IMR-90 (cell line): ENCODE measurements at regions not wholly inside any gene's neighbourhood (a gene's known extent, or its start where the extent isn't known, plus 50 kb on each side); places are given as distances from the start of the nearest gene placed in this dataset.

Experiments
- ATAC-seq: fragments of 200-7000 bp; cut with Tn5 transposase; 2 replicates; pipeline ENCODE4 v1.9.1; 2020; ENCODE audit warnings: low read depth, mild to moderate bottlenecking, moderate library complexity
- BruUV-seq: library from RNA; stranded (reverse); fragments of 400-500 nt; replicated peaks from 2 replicates; lab custom pipeline; 2021; lab: Mats Ljungman, UMichigan
- CTCF ChIA-PET: fragments of 300-600 bp; formaldehyde crosslinking; extraction: SDS; loops from one replicate; lab custom pipeline; 2021; ENCODE audit warnings: antibody characterized with exemption; lab: Yijun Ruan, JAX
- POLR2A ChIA-PET: fragments of 300-600 bp; sonication (Branson Sonifier 250); formaldehyde crosslinking; loops from one replicate; lab custom pipeline; 2022; ENCODE audit warnings: antibody characterized with exemption; ENCODE audit not compliant: unreplicated experiment; lab: Charles Lee
- DNase-seq: peaks from one replicate; pipeline ENCODE4 v3.0.0; 2013
- H2AFZ ChIP-seq: replicated peaks from 2 replicates; pipeline ENCODE3; 2013; ENCODE audit warnings: low read length, mild to moderate bottlenecking; ENCODE audit not compliant: poor library complexity
- H2AK5ac ChIP-seq: 2 replicates; pipeline ENCODE4 v1.6.1; 2013; ENCODE audit warnings: low read depth, low read length, inconsistent platforms
- H2AK9ac ChIP-seq: replicated peaks from 2 replicates; pipeline ENCODE3; 2013; ENCODE audit warnings: mild to moderate bottlenecking, low read depth, low read length, moderate library complexity; ENCODE audit not compliant: poor library complexity
- H2BK120ac ChIP-seq: 2 replicates; pipeline ENCODE4 v1.6.1; 2013; ENCODE audit warnings: low read depth, low read length, inconsistent platforms
- H2BK15ac ChIP-seq: 3 replicates; pipeline ENCODE4 v1.6.1; 2013; ENCODE audit warnings: low read depth, low read length, inconsistent platforms
- H2BK20ac ChIP-seq: 2 replicates; pipeline ENCODE4 v1.6.1; 2013; ENCODE audit warnings: low read depth, mild to moderate bottlenecking, inconsistent platforms, low read length, moderate library complexity
- H2BK5ac ChIP-seq: 2 replicates; pipeline ENCODE4 v1.6.1; 2013; ENCODE audit warnings: mild to moderate bottlenecking, low read depth, low read length, inconsistent platforms; ENCODE audit not compliant: poor library complexity, severe bottlenecking
- H3K14ac ChIP-seq: replicated peaks from 2 replicates; pipeline ENCODE4 v1.6.1; 2013; ENCODE audit warnings: low read depth, low read length, inconsistent platforms
- H3K18ac ChIP-seq: 2 replicates; pipeline ENCODE4 v1.6.1; 2013; ENCODE audit warnings: low read depth, low read length, control low read depth
- H3K23ac ChIP-seq: 2 replicates; pipeline ENCODE4 v1.6.1; 2013; ENCODE audit warnings: low read depth, low read length, inconsistent platforms
- H3K27ac ChIP-seq: 2 replicates; pipeline ENCODE4 v1.5.1; 2013; ENCODE audit warnings: mild to moderate bottlenecking, control low read depth, low read length; ENCODE audit not compliant: insufficient read depth
- H3K27me3 ChIP-seq: 2 replicates; pipeline ENCODE4 v1.6.1; 2013; ENCODE audit warnings: low read length; ENCODE audit not compliant: control insufficient read depth, insufficient read depth
- H3K36me3 ChIP-seq: 2 replicates; pipeline ENCODE4 v1.6.1; 2013; ENCODE audit warnings: low read length, mixed read lengths; ENCODE audit not compliant: control insufficient read depth, insufficient read depth
- H3K4ac ChIP-seq: 2 replicates; pipeline ENCODE4 v1.6.1; 2013; ENCODE audit warnings: low read depth, low read length, inconsistent platforms
- H3K4me1 ChIP-seq: 2 replicates; pipeline ENCODE4 v1.6.1; 2013; ENCODE audit warnings: low read length, mixed read lengths; ENCODE audit not compliant: control insufficient read depth, insufficient read depth
- H3K4me2 ChIP-seq: 2 replicates; pipeline ENCODE4 v1.6.1; 2013; ENCODE audit warnings: low read depth, mild to moderate bottlenecking, control low read depth, low read length, moderate library complexity
- H3K4me3 ChIP-seq: 2 replicates; pipeline ENCODE4 v1.5.1; 2013; ENCODE audit warnings: low read depth, mild to moderate bottlenecking, control low read depth, low read length, moderate library complexity; ENCODE audit not compliant: insufficient read depth
- H3K56ac ChIP-seq: 2 replicates; pipeline ENCODE4 v1.6.1; 2013; ENCODE audit warnings: low read length, inconsistent platforms; ENCODE audit not compliant: insufficient read depth; ENCODE audit errors: extremely low read depth
- H3K79me1 ChIP-seq, 2 experiments: 2 replicates each; pipeline ENCODE4 v1.6.1; 2013; ENCODE audit warnings: low read length in 2 of 2, inconsistent platforms in 1 of 2, low read depth in 1 of 2
- H3K9ac ChIP-seq: 2 replicates; pipeline ENCODE4 v1.6.1; 2013; ENCODE audit warnings: low read depth, low read length, control low read depth
- H3K9me1 ChIP-seq: 2 replicates; pipeline ENCODE4 v1.6.1; 2013; ENCODE audit warnings: low read length, inconsistent platforms; ENCODE audit not compliant: insufficient read depth
- H3K9me3 ChIP-seq: 2 replicates; pipeline ENCODE4 v1.6.1; 2013; ENCODE audit warnings: low read length; ENCODE audit not compliant: control insufficient read depth, insufficient read depth
- H4K20me1 ChIP-seq: 2 replicates; pipeline ENCODE4 v1.6.1; 2013; ENCODE audit warnings: low read length, inconsistent platforms; ENCODE audit not compliant: insufficient read depth
- H4K5ac ChIP-seq: 2 replicates; pipeline ENCODE4 v1.6.1; 2013; ENCODE audit warnings: mild to moderate bottlenecking, low read depth, low read length, control low read depth
- H4K8ac ChIP-seq, 2 experiments: 2 replicates each; pipeline ENCODE4 v1.6.1; 2013; ENCODE audit warnings: low read depth in 2 of 2, low read length in 2 of 2, control low read depth in 1 of 2, inconsistent platforms in 1 of 2
- H4K91ac ChIP-seq: 2 replicates; pipeline ENCODE4 v1.6.1; 2013; ENCODE audit warnings: low read depth, low read length, inconsistent platforms; ENCODE audit not compliant: insufficient read depth
- BHLHE40 ChIP-seq: fragments of 150-350 bp; IDR thresholded peaks from 2 replicates; pipeline ENCODE4 v1.6.1; 2016; ENCODE audit warnings: mild to moderate bottlenecking, low read depth, low read length
- CEBPB ChIP-seq: IDR thresholded peaks from 2 replicates; pipeline ENCODE4 v1.6.1; 2012; ENCODE audit warnings: low read depth, low read length, improper control_type of control experiment
- CHD1 ChIP-seq: IDR thresholded peaks from 2 replicates; pipeline ENCODE4 v1.6.1; 2012; ENCODE audit warnings: low read depth, low read length, improper control_type of control experiment
- CTCF ChIP-seq: conservative IDR thresholded peaks from 2 replicates; pipeline ENCODE4 v1.5.1; 2012; ENCODE audit warnings: mild to moderate bottlenecking, low read depth, low read length, improper control_type of control experiment
- ELK1 ChIP-seq: fragments of 150-350 bp; IDR thresholded peaks from 2 replicates; pipeline ENCODE4 v1.6.1; 2016; ENCODE audit warnings: low read depth, mild to moderate bottlenecking, low read length, moderate library complexity, borderline replicate concordance
- FOS ChIP-seq: fragments of 150-350 bp; IDR thresholded peaks from 2 replicates; pipeline ENCODE4 v1.6.1; 2016; ENCODE audit warnings: low read depth, low read length
- MAFK ChIP-seq: IDR thresholded peaks from 2 replicates; pipeline ENCODE4 v1.6.1; 2012; ENCODE audit warnings: low read depth, low read length, improper control_type of control experiment
- MAZ ChIP-seq: IDR thresholded peaks from 2 replicates; pipeline ENCODE4 v1.6.1; 2012; ENCODE audit warnings: low read depth, mild to moderate bottlenecking, low read length, improper control_type of control experiment, moderate library complexity, borderline replicate concordance
- MXI1 ChIP-seq: IDR thresholded peaks from 2 replicates; pipeline ENCODE4 v1.6.1; 2012; ENCODE audit warnings: low read depth, mild to moderate bottlenecking, low read length, moderate library complexity, borderline replicate concordance
- NFE2L2 ChIP-seq: fragments of 150-350 bp; IDR thresholded peaks from 2 replicates; pipeline ENCODE4 v1.6.1; 2016; ENCODE audit warnings: low read depth, mild to moderate bottlenecking, low read length
- RAD21 ChIP-seq: IDR thresholded peaks from 2 replicates; pipeline ENCODE4 v1.6.1; 2012; ENCODE audit warnings: low read length, improper control_type of control experiment
- RFX5 ChIP-seq: IDR thresholded peaks from 2 replicates; pipeline ENCODE4 v1.8.0; 2012; ENCODE audit warnings: low read depth, mild to moderate bottlenecking, low read length, moderate library complexity
- SMC3 ChIP-seq: fragments of 150-350 bp; IDR thresholded peaks from 2 replicates; pipeline ENCODE4 v1.6.1; 2016; ENCODE audit warnings: low read depth, mild to moderate bottlenecking, antibody characterized with exemption, low read length, moderate library complexity
- WGBS, 2 experiments: methylation state at CpG; one replicate each; pipeline versions ENCODE4 v1.1.5 to v1.1.7; 2013; ENCODE audit warnings: missing lambda C conversion rate in 2 of 2; ENCODE audit not compliant: insufficient read length in 1 of 2; ENCODE audit errors: extremely low coverage in 2 of 2; 5-methylcytosine and 5-hydroxymethylcytosine counted together
- dilution Hi-C: fragments of 300-500 bp; cut with HindIII; formaldehyde crosslinking; loops from one replicate; pipeline ENCODE4 v1.14.3; 2018; ENCODE audit warnings: low sequenced_read_pairs; ENCODE audit not compliant: unreplicated experiment
- in situ Hi-C: fragments of 300-500 bp; cut with MboI; formaldehyde crosslinking; loops from 3 replicates; pipeline ENCODE4 v1.14.3; 2019; ENCODE audit warnings: low sequenced_read_pairs, inconsistent platforms, mixed read lengths
- intact Hi-C: fragments of 100-400 bp; cut with micrococcal nuclease; formaldehyde crosslinking; loops from 2 replicates; pipeline ENCODE4 v1.10.0; 2022

- no peak overlapping the region for H3K23ac ChIP-seq
- no peaks in the 10 kb centered on the region for H4K20me1 ChIP-seq
- 40% methylated on average over 1 of the region's 9 CpGs; no CpG with 5 or more reads in 1 of the 2 experiments for WGBS, 2 experiments
- no peak overlapping the region for H2AK5ac ChIP-seq
- no peak overlapping the region for H3K4me2 ChIP-seq
- no peaks in the 10 kb centered on the region for H3K27me3 ChIP-seq
- POLR2A ChIA-PET: no interaction called here
- in situ Hi-C loops: no loop called here
- H3K4me3 ChIP-seq: no peak overlapping the region
- no peak overlapping the region for H3K27ac ChIP-seq
- H2AFZ ChIP-seq: no peak overlapping the region
- H3K9me3 ChIP-seq: no peaks in the 10 kb centered on the region
- ATAC-seq: no peak
- no peak overlapping the region for H3K18ac ChIP-seq
- H4K8ac ChIP-seq: no peak overlapping the region
- no peak overlapping the region for H4K91ac ChIP-seq
- CTCF ChIA-PET: no interaction called here
- H3K56ac ChIP-seq: no peak overlapping the region
- H2BK5ac ChIP-seq: no peak overlapping the region
- H3K14ac ChIP-seq: no peak overlapping the region
- no peak overlapping the region for H4K5ac ChIP-seq
- H3K4me1 ChIP-seq: no peaks in the 10 kb centered on the region
- BruUV-seq: no TSS peak
- no peaks in the 10 kb centered on the region for H3K9me1 ChIP-seq
- H3K4ac ChIP-seq: no peak overlapping the region
- DNase-seq: no peak
- no peaks in the 10 kb centered on the region for H3K36me3 ChIP-seq
- H2BK20ac ChIP-seq: no peak overlapping the region
- no peak overlapping the region for H2BK15ac ChIP-seq
- no peak overlapping the region for H2AK9ac ChIP-seq
- TF ChIP-seq RAD21 (no peak), MAFK (no peak), SMC3 (no peak), FOS (no peak), CEBPB (no peak), CHD1 (no peak), CTCF (no peak), ELK1 (no peak), MXI1 (no peak), RFX5 (no peak), BHLHE40 (no peak), MAZ (no peak), NFE2L2 (no peak)
- dilution Hi-C loops: no loop called here
- intact Hi-C loops: no loop called here
- no peaks in the 10 kb centered on the region for H3K79me1 ChIP-seq
- H2BK120ac ChIP-seq: no peak overlapping the region
- no peak overlapping the region for H3K9ac ChIP-seq
Measured at GRCh38 chr6:137399881-137400443, 94.2 kb downstream of the OLIG3 start.
